Hepatocyte (in vitro differentiated cells): ENCODE measurements at regions not wholly inside any gene's neighbourhood (a gene's known extent, or its start where the extent isn't known, plus 50 kb on each side); places are given as distances from the start of the nearest gene placed in this dataset.

Experiments
- CTCF ChIP-seq: fragments of 200-600 bp; sonication (generic); IDR thresholded peaks from 2 replicates; pipeline ENCODE4 v1.5.1; 2016; ENCODE audit warnings: antibody characterized with exemption, mild to moderate bottlenecking; ENCODE audit not compliant: poor library complexity
- EZH2 ChIP-seq: fragments of 200-600 bp; sonication (generic); IDR thresholded peaks from 2 replicates; pipeline ENCODE4 v1.6.1; 2016; ENCODE audit warnings: antibody characterized with exemption, mild to moderate bottlenecking, borderline replicate concordance
- EZH2phosphoT487 ChIP-seq: fragments of 200-600 bp; sonication (generic); IDR thresholded peaks from one replicate; pipeline ENCODE4 v1.6.1; 2018; ENCODE audit warnings: antibody characterized with exemption, mild to moderate bottlenecking, low read depth, moderate library complexity; ENCODE audit not compliant: unreplicated experiment, severe bottlenecking

GRCh38 chr5:124111886-124112285, 599.9 kb downstream of the CSNK1G3 start:
- no peak for TF ChIP-seq CTCF
- no peak for TF ChIP-seq EZH2
- TF ChIP-seq EZH2phosphoT487: no peak
